GM19372 (cell line): ENCODE measurements at regions not wholly inside any gene's neighbourhood (a gene's known extent, or its start where the extent isn't known, plus 50 kb on each side); places are given as distances from the start of the nearest gene placed in this dataset.

ENCODE experiments used
- ATAC-seq: cut with Tn5 transposase; IDR thresholded peaks from one replicate; pipeline ENCODE4 v1.9.1; 2021; ENCODE audit warnings: mild to moderate bottlenecking, low read depth, moderate library complexity; ENCODE audit not compliant: unreplicated experiment

DNA sequence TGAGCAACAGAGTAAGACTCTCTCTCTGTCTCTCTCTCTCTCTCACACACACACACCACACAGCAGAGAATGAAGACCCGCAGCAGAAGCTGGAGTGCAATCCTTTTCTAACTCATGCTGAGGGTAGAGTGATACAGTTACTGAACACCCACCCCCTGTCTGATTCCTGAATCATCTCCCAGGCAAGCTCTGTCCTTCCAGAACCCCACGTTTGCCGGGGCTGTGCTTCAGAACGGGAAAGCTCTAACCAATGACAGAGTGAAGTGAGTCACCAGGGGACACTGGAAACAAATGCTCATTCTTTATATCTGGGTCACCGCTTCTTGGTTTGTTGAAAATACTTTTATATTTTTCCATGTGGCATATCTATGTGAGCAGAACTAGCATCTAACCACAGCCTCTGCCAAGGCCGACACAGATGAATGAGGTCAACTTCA is 553.7 kb upstream of the AMELY start:
- ATAC-seq = no peak

DNA sequence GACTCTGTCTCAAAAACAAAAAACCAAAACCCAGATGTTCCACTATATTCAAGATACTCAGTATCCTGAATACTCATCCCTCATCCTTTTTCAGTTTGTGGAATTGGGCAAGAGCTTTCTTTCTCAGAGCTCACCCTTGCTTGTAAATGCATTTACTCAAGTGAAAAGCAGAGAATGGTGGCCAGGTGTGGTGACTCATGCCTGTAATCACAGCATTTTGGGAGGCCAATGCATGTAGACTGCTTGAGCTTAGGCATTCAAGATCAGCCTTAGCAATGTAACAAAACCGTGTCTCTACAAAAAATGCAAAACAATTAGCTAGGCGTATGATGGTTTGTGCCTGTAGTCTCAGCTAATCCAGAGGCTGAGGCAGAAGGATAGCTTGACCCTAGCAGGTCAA is 553.2 kb upstream of the AMELY start:
- no peak for ATAC-seq

DNA sequence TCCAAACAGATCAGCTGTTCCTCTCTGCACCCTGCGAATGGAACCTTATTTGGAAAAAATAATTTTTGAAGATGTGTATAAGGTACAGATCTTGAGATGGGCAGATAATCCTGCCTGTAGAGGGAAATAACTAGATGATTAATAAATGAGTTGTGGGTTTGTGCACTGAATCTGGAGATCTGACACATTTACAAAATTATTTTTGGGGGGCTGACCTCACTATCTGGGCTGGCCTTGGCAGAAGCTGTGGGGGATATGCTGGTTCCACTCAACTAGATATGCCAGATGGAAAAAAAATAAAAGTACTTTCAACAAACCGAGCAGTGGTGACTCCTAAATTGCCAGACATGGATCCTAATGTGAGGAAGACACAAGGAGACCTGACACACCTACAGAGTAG is 552.2 kb upstream of the AMELY start:
- no peak for ATAC-seq

DNA sequence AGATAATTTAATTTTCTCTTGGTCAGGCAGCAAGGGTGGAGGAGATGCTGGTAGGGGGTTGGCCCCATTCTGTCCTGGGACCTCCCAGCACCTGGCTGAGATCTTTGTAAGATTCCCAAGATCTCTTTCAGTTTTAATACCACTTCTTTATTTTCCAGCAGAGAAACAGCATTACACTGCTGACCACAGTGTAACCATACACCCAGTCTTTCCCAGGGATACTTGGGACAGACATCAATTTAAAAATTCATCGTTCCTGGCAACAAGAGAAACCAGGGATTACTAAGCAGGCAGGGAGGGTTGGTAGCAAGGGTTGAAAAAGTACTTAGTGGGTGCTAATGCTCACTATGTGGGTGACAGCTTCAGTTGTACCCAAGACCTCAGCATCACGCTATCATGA is 551.6 kb upstream of the AMELY start:
- ATAC-seq = no peak

DNA sequence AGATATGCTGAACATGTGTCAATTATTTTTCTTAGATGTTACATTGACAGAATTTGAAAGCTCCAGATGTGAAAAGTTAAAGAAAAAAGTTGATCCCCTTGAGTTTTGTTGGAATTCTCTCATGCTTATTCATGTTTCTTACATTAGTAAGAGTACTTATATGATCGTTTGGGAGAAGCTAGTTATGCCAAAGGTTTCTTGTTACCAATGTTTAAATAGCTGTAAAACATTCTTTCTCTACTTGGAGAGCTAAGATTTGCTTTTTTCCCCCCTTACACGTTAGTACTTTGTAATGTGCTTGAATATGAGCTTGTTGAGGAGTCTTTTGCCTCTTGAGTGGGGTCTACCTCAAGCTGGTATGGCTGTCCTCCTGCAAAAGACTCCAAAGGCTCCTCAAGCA is 551.1 kb upstream of the AMELY start:
- ATAC-seq = no peak

DNA sequence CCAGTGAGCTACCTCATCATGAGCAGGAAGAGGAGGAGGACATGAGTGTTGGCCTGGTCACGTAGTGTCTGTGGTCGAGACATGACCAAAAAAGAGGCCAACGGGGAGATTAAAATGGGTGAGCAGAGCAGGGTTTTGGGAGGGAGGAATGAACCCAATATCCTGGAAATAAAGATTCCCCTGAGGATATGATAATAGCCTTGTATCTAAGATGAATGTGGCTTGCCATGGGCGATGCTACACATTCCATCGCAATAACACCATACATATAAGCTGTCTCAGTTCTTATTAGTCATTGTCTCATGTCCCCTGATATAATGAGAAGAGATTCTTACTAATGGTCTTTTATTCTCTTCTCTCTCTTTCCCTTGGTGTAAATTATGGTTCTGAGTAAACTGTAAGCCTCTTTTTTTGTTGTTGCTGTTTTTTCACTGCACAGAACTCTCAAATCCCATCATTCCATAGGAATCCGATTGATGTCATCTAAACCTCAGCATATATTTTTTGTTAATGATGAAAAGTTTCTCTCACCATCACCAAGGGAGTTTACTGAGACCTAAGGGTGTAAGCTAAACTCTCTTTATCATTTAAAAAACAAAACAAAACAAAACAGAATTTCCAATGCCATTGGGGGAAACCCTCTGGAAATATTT is 550.4 kb upstream of the AMELY start:
- no peak for ATAC-seq

DNA sequence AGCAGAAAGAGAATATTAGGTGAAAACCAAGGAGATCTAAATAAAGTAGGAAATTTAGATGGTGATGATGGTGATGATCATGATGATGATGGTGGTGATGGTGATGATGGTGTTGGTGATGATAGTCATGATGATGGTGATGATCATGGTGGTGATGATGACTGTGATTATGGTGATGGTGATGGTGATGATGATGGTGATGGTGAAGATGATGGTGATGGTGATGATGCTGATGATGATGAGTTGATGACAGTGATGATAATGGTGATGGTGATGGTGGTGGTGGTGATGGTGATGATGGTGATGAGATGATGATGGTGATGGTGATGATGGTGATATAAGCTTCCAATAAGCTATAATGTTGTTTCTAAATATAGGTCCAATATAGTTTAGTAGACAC is 548.2 kb upstream of the AMELY start:
- ATAC-seq = no peak

DNA sequence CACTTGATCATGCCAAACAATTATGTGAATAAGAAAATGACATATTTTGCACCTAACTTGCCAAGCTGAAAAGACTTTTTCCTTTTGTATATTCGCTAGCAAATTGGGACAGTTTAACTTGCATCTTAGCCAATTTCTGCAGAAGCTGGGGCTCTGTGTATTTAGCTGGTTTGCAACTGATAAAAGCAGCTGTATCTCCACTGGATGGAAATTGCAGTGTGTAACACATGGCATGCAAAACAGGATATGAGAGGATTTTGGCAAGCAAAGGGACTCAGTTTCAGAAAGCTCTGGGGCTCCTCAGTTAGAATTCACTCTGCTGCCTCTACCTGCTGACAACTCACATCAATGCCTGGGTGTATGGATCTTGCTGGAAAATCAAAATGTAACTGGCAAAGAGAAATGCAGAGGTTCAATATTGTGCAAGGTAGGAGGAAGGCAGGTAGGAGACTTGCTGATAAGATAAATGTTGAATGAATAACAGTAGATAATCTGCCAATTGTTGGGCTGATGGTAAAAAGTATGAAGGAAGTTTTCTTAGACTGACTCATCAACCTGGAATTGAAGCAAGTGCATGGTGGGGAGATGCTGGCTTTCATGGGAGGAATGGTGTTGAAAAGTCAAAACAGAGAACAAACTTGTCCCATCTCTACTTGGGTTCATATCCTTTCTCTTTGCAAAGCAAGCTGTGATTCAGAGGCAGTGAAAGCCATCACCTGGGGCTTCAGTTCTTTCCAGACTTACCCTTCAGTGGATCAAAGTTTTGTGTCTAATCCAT is 546.9 kb upstream of the AMELY start:
- no peak for ATAC-seq

DNA sequence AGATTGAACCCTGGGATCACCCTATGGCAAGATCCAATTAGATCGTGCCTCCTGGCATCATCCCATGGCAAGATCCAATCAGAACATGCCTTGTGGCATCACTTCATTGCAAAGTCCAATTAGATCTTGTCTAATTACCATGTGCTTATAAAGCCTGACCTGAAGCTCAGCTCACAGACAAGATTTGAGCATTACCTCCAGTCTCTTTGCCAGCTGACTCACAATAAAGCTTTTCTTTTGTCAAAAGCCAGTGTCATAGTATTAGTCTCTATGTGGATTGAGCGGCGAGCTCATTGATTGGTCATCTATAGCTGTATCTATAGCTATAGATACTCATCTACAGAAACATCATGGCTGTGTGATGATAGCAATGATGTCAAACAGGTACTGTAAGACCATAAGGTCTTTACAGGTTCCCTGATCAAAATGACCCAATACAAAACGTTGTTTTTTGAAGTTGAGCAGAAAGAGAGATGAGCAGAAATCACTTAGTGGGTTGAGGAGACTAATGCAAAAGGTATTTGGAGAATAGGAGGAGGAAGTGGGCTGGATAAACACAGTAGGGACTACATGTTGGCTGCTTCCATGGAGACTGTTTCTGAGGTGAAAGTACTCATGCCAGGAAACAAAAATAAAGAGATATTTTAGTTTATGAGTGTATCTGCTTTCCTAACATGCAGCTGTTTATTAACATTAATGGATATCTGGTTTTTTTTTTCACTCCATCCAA is 545.9 kb upstream of the AMELY start:
- ATAC-seq = no peak

DNA sequence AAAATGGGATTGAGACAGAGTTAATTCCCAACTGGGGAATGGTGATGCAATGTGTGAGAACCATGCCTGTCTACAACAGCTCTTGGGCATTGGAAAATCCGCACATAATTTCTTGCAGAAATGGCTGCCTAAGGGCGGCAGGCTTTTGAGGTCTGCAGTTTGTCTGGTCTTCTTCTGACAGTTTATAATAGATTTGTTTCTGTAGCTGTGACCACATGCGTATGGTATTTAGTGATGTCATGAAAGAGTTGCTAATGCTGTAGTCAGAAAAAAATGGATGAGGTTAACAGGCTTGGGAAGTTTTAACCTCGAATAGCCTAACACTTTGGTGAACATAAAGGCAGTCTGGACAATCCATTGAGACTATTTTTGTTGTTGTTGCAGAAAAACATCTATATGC is 544.1 kb upstream of the AMELY start:
- ATAC-seq = no peak

DNA sequence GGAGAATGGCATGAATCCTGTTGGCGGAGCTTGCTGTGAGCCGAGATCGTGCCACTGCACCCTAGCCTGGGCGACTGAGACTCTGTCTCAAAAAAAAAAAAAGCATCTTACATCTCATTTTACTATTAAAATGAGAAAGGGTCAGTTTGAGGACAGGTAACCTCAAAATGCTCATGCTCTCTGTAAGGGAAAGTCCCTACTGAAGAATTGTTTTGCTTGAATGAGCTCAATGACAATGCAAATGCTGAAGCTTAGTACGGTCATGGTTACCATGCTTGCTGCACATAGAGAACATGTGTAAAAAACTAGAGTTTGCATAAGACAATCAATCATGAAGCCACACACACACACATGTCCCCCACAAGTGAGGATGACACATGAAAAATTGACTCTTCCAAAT is 541.8 kb upstream of the AMELY start:
- ATAC-seq = no peak

DNA sequence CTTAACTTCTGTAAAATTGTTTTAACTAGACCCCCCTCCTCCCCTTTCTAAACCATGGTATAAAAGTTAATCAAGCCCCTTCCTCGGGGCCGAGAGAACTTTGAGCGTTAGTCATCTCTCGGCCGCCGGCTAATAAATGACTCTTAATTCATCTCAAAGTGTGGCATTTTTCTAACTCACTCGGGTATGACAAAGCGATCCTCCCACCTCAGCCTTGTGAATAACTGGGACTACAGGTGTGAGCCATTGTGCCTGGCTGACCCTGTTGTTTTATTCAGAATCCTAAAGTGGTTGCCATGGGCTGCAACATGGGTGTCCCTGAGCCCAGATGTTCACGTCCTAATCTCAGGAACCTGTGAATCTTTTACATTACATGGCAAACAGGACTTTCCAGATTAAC is 540.7 kb upstream of the AMELY start:
- ATAC-seq = no peak

DNA sequence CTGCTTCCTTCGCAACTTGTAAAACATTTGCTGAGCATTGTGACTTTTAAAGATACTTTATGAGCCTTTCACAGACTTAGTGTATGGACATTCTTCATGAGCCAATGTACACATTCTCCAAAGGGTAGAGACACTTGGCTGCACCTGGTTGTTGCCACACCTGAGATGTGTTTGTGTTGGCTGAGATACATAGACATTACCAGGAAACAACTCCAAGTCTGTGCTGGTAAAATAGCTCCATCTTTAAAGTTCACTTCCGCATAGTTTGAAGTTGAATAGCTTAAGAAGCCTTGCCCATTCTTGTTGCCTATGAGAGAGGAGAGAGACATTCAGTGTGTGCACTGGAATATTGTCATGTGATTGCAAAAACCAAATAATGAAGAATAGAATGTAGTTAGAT is 538.3 kb upstream of the AMELY start:
- no peak for ATAC-seq

DNA sequence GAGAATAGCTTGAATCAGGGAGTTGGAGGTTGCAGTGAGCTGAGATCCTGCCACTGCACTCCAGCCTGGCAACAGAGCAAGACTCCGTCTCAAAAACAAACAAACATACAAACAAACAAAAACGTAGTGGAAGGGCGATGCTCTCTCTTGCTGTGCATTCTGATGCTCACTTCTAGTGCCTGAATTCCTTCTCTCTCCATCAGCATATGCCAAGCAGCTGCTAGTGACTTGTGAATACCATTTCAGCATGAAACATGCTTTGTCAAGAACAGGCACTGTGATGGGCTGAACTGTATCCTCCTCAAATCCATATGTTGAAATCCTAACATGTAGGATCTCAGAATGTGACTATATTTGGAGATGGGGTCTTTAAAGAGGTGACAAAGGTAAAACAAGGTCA is 537.1 kb upstream of the AMELY start:
- ATAC-seq = no peak

DNA sequence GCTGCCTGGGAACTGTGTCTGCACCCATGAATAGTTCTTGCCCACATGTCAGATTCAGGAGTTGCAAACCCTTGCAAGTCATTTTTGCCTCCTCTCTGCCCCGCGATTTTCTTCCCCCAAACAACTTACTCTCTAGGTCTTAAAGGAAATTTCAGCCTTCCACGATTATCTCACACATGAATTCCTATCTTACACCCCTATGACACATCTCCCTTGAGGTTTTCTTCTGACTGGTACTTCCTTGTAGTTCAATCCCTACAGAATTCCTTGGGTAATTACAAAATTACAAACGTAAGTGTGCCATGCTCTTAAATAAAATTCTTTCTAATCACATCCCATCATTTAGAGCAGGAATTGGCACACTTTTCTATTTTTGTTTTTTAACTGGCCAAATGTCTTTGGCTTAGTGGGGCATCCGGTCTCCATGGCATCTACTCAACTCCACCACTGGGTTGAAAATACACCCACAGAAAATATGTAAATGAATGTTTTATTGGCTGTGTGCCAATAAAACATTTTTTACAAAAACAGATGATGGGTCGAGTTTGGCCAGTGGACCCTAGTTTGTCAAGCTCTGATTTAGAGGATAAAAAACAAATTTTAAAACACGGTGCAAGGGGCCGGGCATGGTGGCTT is 536.4 kb upstream of the AMELY start:
- ATAC-seq = no peak

DNA sequence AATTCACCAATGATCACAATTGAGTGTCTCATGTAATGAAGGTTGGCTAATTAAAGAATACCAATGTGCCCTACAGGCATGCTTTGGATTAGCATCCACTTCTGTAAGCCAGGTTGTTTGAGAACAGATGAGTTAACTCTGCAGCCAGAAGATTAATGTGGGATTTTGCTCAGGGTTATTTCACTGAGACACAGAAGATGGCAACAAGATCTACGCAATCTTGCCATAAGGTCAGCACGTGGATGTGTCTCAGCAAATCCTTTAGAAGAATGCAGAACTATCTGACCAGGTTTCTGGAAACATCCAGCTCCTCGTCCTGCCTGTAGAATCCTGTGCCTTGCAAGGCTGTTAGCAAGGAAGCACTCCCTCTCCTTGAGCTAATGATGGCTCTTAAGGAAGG is 532.6 kb upstream of the AMELY start:
- ATAC-seq = no peak

DNA sequence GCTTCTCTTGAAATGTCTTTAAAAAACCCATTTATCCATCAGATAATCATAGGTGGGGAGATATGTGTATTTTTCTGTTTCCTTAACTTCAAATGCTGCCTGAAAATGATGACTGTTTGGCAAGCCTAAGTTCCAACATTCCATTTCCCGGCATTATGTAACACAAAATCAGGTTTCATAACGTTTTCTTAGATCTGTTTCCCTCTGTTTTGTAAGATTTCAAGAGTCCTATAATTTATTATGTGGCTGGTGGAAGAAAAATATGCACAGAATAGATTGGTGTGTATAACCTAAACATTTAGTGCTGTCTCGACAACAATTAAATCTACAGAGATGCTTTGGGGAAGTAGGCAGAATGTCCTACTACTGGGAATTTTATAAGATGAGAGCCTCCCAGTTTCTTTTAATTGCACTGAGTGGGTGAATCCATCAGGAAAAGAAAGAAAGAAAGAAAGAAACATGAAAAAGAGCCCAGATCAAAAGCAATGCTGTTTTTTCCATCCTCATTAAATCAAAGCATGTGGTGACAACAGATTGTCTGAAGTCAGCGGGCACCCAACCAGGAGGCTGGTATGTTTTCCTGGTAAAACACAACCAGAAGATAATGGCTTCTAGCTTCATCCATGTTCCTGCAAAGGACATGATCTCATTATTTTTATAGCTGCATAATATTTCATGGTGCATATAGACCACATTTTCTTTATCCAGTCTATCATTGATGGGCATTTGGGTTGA is 529.4 kb upstream of the AMELY start:
- no peak for ATAC-seq

DNA sequence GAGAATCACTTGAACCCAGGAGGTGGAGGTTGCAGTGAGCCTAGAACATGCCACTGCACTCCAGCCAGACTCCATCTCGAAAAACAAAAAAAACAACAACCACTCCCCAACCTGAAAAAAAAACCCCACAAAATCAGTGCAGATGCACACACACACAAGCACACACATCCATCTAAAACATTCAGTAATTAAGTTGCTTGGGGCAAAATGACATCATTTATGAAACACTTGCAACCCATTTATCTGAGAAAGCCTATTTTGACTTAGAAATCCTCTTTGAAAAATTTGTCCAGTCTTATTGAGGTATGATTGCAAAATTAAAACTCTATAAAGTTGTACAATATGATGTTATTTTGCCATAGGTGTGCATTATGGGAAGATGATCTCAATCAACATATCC is 525.5 kb upstream of the AMELY start:
- ATAC-seq = no peak

DNA sequence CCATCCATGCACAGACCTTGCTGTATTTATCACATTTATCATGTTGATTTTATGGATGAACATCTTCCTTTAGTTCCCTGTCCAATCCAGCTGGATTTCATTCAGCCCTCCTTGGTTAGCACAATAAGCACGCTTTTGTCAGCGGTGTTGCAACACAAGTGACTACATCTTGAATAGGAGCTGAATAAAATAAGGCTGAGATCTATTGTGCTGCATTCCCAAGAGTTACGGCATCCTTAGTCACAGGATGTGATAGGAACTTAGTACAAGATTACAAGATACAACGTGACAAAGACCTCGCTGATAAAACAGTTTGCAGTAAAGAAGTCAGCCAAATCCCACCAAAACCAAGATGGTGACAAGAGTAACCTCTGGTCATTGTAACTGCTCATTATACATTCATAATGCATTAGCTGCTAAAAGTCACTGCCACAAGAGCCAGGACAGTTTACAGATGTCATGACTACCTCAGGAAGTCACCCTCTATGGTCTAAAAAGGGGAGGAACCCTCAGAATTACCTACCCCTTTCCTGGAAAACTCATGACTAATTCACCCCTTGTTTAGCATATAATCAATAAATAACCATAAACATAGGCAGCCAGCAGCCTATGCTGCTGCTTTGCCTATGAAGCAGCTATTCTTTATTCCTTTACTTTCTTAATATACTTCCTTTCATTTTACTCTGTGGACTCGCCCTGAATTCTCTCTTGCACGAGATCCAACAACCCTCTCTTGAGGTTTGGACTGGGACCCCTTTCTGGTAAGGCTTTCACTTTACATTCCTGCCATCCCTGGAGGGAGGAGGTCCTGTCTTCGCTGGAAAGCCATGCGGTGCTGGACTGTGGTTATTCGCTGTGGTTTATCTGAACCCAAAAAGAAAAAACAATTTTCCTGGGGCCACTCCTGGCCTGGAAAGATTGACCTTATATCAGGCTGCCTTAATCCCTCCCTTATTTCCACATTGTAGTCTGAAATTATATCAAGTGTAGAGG is 522.6 kb upstream of the AMELY start:
- no peak for ATAC-seq
